Endothelial cell of umbilical vein (primary cell): ENCODE measurements at regions not wholly inside any gene's neighbourhood (a gene's known extent, or its start where the extent isn't known, plus 50 kb on each side); places are given as distances from the start of the nearest gene placed in this dataset.

Source experiments
- BruUV-seq: library from RNA; stranded (reverse); fragments of 400-500 nt; replicated peaks from 2 replicates; lab custom pipeline; 2021; lab: Mats Ljungman, UMichigan
- CTCF ChIA-PET: fragments of 300-600, 350-600 bp; sonication (Branson Sonifier 250); formaldehyde crosslinking; loops from one replicate; lab custom pipeline; 2021; ENCODE audit warnings: antibody characterized with exemption, inconsistent platforms; lab: Charles Lee
- POLR2A ChIA-PET: fragments of 300-600, 350-600 bp; sonication (Branson Sonifier 250); formaldehyde crosslinking; loops from one replicate; lab custom pipeline; 2021; ENCODE audit warnings: antibody characterized with exemption, inconsistent platforms; lab: Charles Lee
- DNase-seq: peaks from one replicate; pipeline ENCODE4 v3.0.0-alpha.2; 2011; ENCODE audit warnings: low read depth, low spot score
- FAIRE-seq: peaks from 2 replicates; lab custom pipeline; 2011; peaks lifted over from hg19 to GRCh38; lab: Jason Lieb, UNC
- H2AFZ ChIP-seq: 2 replicates; pipeline ENCODE4 v1.6.0; 2012; ENCODE audit warnings: low read depth, low read length, control low read depth, inconsistent platforms
- H3K27ac ChIP-seq: 2 replicates; pipeline ENCODE4 v1.5.1; 2011; ENCODE audit warnings: low read depth, mild to moderate bottlenecking, control low read depth, low read length, moderate library complexity; ENCODE audit not compliant: insufficient read depth
- H3K27me3 ChIP-seq, 2 experiments: 2 replicates each; pipeline versions ENCODE4 v1.6.0 to v1.6.1; 2011; ENCODE audit warnings: low read length in 2 of 2, mixed read lengths in 1 of 2; ENCODE audit not compliant: control insufficient read depth in 2 of 2, insufficient read depth in 2 of 2
- H3K36me3 ChIP-seq, 2 experiments: 2 replicates in 1 of 2; 3 replicates in 1 of 2; pipeline ENCODE4 v1.5.1; 2011; ENCODE audit warnings: low read length in 2 of 2, mild to moderate bottlenecking in 1 of 2, moderate library complexity in 1 of 2; ENCODE audit not compliant: control insufficient read depth in 2 of 2, insufficient read depth in 2 of 2; ENCODE audit errors: extremely low read depth in 1 of 2
- H3K4me1 ChIP-seq: 3 replicates; pipeline ENCODE4 v1.5.1; 2011; ENCODE audit warnings: mild to moderate bottlenecking, low read length; ENCODE audit not compliant: control insufficient read depth, insufficient read depth; ENCODE audit errors: extremely low read depth
- H3K4me2 ChIP-seq: 2 replicates; pipeline ENCODE4 v1.6.1; 2011; ENCODE audit warnings: low read length, control low read depth, mixed read lengths; ENCODE audit not compliant: insufficient read depth
- H3K4me3 ChIP-seq, 3 experiments: fragments of 200-600 bp in 1 of 3; sonication (generic), shearing (Covaris generic) in 1 of 3; replicated peaks in 1 of 3; 2 replicates each; pipeline ENCODE4 v1.5.1; 2011 to 2016; ENCODE audit warnings: control low read depth in 3 of 3, low read length in 3 of 3, mild to moderate bottlenecking in 2 of 3, inconsistent platforms in 1 of 3, low read depth in 1 of 3, moderate library complexity in 1 of 3; ENCODE audit not compliant: insufficient read depth in 1 of 3
- H3K79me2 ChIP-seq: 2 replicates; pipeline ENCODE4 v1.6.0; 2012; ENCODE audit warnings: low read length, inconsistent platforms; ENCODE audit not compliant: control insufficient read depth, insufficient read depth
- H3K9ac ChIP-seq: replicated peaks from 2 replicates; pipeline ENCODE3; 2011; ENCODE audit warnings: low read length, control low read depth; ENCODE audit not compliant: insufficient read depth; ENCODE audit errors: extremely low read depth
- H3K9me1 ChIP-seq: replicated peaks from 3 replicates; pipeline ENCODE4 v1.6.0; 2011; ENCODE audit warnings: mild to moderate bottlenecking, low read length; ENCODE audit not compliant: control insufficient read depth, insufficient read depth; ENCODE audit errors: extremely low read depth
- H3K9me3 ChIP-seq: replicated peaks from 2 replicates; pipeline ENCODE4 v1.5.1; 2012; ENCODE audit warnings: low read length, inconsistent platforms; ENCODE audit not compliant: control insufficient read depth, insufficient read depth
- H4K20me1 ChIP-seq: replicated peaks from 2 replicates; pipeline ENCODE3; 2011; ENCODE audit warnings: mild to moderate bottlenecking, low read length; ENCODE audit not compliant: control insufficient read depth, insufficient read depth; ENCODE audit errors: extremely low read depth
- CTCF ChIP-seq, 2 donors: IDR thresholded peaks; 1 replicate in 1 of 2; 2 replicates in 1 of 2; pipeline ENCODE4 v1.5.1; 2011; ENCODE audit warnings: low read length in 2 of 2, mild to moderate bottlenecking in 2 of 2, moderate library complexity in 2 of 2, control low read depth in 1 of 2, inconsistent platforms in 1 of 2, low read depth in 1 of 2; ENCODE audit not compliant: insufficient read depth in 1 of 2; ENCODE audit errors: extremely low read depth in 1 of 2
- EZH2 ChIP-seq: IDR thresholded peaks from 2 replicates; pipeline ENCODE4 v1.6.1; 2012; ENCODE audit warnings: borderline replicate concordance, low read depth, mild to moderate bottlenecking, moderate library complexity, low read length, inconsistent platforms; ENCODE audit not compliant: severe bottlenecking
- FOS ChIP-seq: IDR thresholded peaks from 2 replicates; pipeline ENCODE4 v1.6.1; 2011; ENCODE audit warnings: mild to moderate bottlenecking, low read length, moderate library complexity, borderline replicate concordance; ENCODE audit not compliant: insufficient read depth
- GATA2 ChIP-seq: IDR thresholded peaks from 2 replicates; pipeline ENCODE4 v1.7.0; 2011; ENCODE audit warnings: low read depth, mild to moderate bottlenecking, moderate library complexity, mixed read lengths, low read length; ENCODE audit not compliant: insufficient read length, insufficient read depth
- JUN ChIP-seq: IDR thresholded peaks from 2 replicates; pipeline ENCODE4 v1.6.1; 2011; ENCODE audit warnings: borderline replicate concordance, low read depth; ENCODE audit not compliant: insufficient read length, insufficient read depth
- MAX ChIP-seq: IDR thresholded peaks from 2 replicates; pipeline ENCODE4 v1.6.1; 2011; ENCODE audit not compliant: insufficient read depth, insufficient read length
- MYC ChIP-seq: IDR thresholded peaks from one replicate; pipeline ENCODE4 v1.6.1; 2011; ENCODE audit warnings: mild to moderate bottlenecking, low read depth, low read length
- POLR2A ChIP-seq: IDR thresholded peaks from 2 replicates; pipeline ENCODE4 v1.6.1; 2012; ENCODE audit warnings: low read depth, mild to moderate bottlenecking, control low read depth, low read length
- POLR2AphosphoS5 ChIP-seq: IDR thresholded peaks from 2 replicates; pipeline ENCODE4 v1.6.1; 2012; ENCODE audit warnings: low read depth, mild to moderate bottlenecking, control low read depth, low read length, moderate library complexity; ENCODE audit not compliant: insufficient read depth
- dilution Hi-C: fragments of 300-500 bp; cut with MboI; formaldehyde crosslinking; loops from one replicate; pipeline ENCODE4 v1.15.0; 2019; ENCODE audit warnings: low sequenced_read_pairs; ENCODE audit not compliant: extremely low pct_ligation_motif_present
- intact Hi-C: fragments of 100-400 bp; cut with micrococcal nuclease; formaldehyde crosslinking; loops from one replicate; pipeline ENCODE4 v1.10.0; 2022

- no peaks in the 10 kb centered on the region for H3K79me2 ChIP-seq
- no peaks in the 10 kb centered on the region for H4K20me1 ChIP-seq
- H3K9me1 ChIP-seq = no peaks in the 10 kb centered on the region
- no peak overlapping the region for H3K9ac ChIP-seq
- H3K4me3 ChIP-seq = no peak overlapping the region
- CTCF ChIA-PET = no interaction called here
- H3K4me1 ChIP-seq = no peaks in the 10 kb centered on the region
- no peak for DNase-seq
- no peak overlapping the region for H3K27ac ChIP-seq
- intact Hi-C loops (no loop called here), dilution Hi-C loops (no loop called here)
- H3K9me3 ChIP-seq = no peaks in the 10 kb centered on the region
- TF ChIP-seq CTCF (IDR thresholded peaks at IDR 0.05; ENCODE audit: extremely low read depth in 1 of 2, insufficient read depth in 1 of 2, low read depth in 1 of 2, low read length in 2 of 2) = no peak
- no peak for TF ChIP-seq JUN
- TF ChIP-seq MYC = no peak
- no peak for TF ChIP-seq POLR2A
- no peak for TF ChIP-seq POLR2AphosphoS5
- no peak for TF ChIP-seq MAX
- TF ChIP-seq FOS = no peak
- no peak for FAIRE-seq
- BruUV-seq = no TSS peak
- no peaks in the 10 kb centered on the region for H3K27me3 ChIP-seq
- POLR2A ChIA-PET = no interaction called here
- no peaks in the 10 kb centered on the region for H3K36me3 ChIP-seq
- H2AFZ ChIP-seq = no peak overlapping the region
- H3K4me2 ChIP-seq = no peak overlapping the region
Measured at GRCh38 chrX:122134291-122134690, 1049.8 kb upstream of the GRIA3 start.

GRCh38 chrX:122135070-122135469 is 1049.0 kb upstream of the GRIA3 start:
- POLR2A ChIA-PET = no interaction called here
- no TSS peak for BruUV-seq

More at GRCh38 chrX:122135070-122135469, 1049.0 kb upstream of the GRIA3 start:
- Histone ChIP-seq H3K9ac (no peak overlapping the region), H3K27me3 (no peaks in the 10 kb centered on the region), H2AFZ (no peak overlapping the region), H3K4me2 (no peak overlapping the region), H3K9me1 (no peaks in the 10 kb centered on the region), H3K4me1 (no peaks in the 10 kb centered on the region), H3K36me3 (no peaks in the 10 kb centered on the region), H3K4me3 (no peak overlapping the region), H3K27ac (no peak overlapping the region), H3K79me2 (no peaks in the 10 kb centered on the region), H3K9me3 (no peaks in the 10 kb centered on the region), H4K20me1 (no peaks in the 10 kb centered on the region)
- CTCF ChIA-PET = no interaction called here
- dilution Hi-C loops = no loop called here
- DNase-seq = no peak
- TF ChIP-seq POLR2AphosphoS5 = no peak
- TF ChIP-seq FOS = no peak
- no peak for TF ChIP-seq POLR2A
- no peak for TF ChIP-seq GATA2
- TF ChIP-seq CTCF (IDR thresholded peaks at IDR 0.05; ENCODE audit: extremely low read depth in 1 of 2, insufficient read depth in 1 of 2, low read depth in 1 of 2, low read length in 2 of 2) = no peak
- TF ChIP-seq JUN = no peak
- no peak for TF ChIP-seq MYC
- TF ChIP-seq MAX = no peak
- no peak for TF ChIP-seq EZH2
- no peak for FAIRE-seq
- intact Hi-C loops = no loop called here
